HEK293T (cell line): ENCODE measurements at regions not wholly inside any gene's neighbourhood (a gene's known extent, or its start where the extent isn't known, plus 50 kb on each side); places are given as distances from the start of the nearest gene placed in this dataset.

Experiments
- BHLHE40 ChIP-seq: fragments of 450-650 bp; IDR thresholded peaks from 2 replicates; pipeline ENCODE4 v1.6.1; 2016; ENCODE audit warnings: mild to moderate bottlenecking, moderate library complexity, borderline replicate concordance
- FOXA1 ChIP-seq: fragments of 450-650 bp; IDR thresholded peaks from 2 replicates; pipeline ENCODE4 v1.6.1; 2016; ENCODE audit warnings: mild to moderate bottlenecking
- FOXK2 ChIP-seq: fragments of 450-650 bp; IDR thresholded peaks from 2 replicates; pipeline ENCODE4 v1.6.1; 2016; ENCODE audit warnings: mild to moderate bottlenecking
- FOXM1 ChIP-seq: fragments of 450-650 bp; IDR thresholded peaks from 2 replicates; pipeline ENCODE4 v1.6.1; 2017; ENCODE audit warnings: mild to moderate bottlenecking, borderline replicate concordance
- LEF1 ChIP-seq: fragments of 450-650 bp; IDR thresholded peaks from 2 replicates; pipeline ENCODE4 v1.6.1; 2017; ENCODE audit warnings: mild to moderate bottlenecking, borderline replicate concordance
- NFRKB ChIP-seq: fragments of 450-650 bp; IDR thresholded peaks from 2 replicates; pipeline ENCODE4 v1.6.1; 2016; ENCODE audit warnings: mild to moderate bottlenecking, moderate library complexity
- SP1 ChIP-seq: fragments of 450-650 bp; IDR thresholded peaks from 2 replicates; pipeline ENCODE4 v1.6.1; 2017
- SUZ12 ChIP-seq: fragments of 450-650 bp; IDR thresholded peaks from 2 replicates; pipeline ENCODE4 v1.6.1; 2016; ENCODE audit warnings: mild to moderate bottlenecking
- TARDBP ChIP-seq: fragments of 450-650 bp; IDR thresholded peaks from 2 replicates; pipeline ENCODE4 v1.6.1; 2016

DNA sequence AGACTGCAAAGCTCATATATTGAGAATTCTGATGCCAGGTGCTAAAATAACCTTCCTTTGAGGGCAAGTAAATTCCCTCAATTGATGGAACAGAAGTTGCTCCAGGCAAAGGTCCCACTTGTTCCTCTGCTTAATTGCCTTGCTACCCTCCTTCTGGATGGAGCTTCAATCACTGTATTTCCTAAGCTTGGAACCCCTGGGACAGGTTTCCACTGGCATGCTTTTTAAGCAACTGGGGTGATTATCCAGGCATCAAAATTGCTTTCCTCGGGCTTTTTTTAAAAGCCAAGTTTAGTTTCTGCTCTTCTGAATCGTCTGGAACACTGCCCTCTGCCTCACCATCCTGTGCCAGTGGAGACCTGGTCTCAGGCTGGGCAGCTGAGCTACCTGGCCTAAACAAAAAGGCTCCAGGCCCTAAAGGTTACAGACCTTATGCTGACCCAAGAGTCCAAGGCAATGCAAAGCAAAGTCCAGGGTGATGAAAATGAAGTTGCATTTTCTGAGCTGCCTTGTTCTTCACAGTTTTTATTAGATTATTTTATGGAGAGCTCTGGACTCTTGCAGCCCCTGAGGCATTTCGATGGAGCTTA lies 167.9 kb upstream of the CD180 start:
- TF ChIP-seq FOXM1 (no peak), LEF1 (no peak), BHLHE40 (no peak), FOXA1 (no peak), FOXK2 (no peak), SP1 (no peak), NFRKB (no peak), TARDBP (no peak), SUZ12 (no peak)
